Upper lobe of left lung (tissue), 4 donors: ENCODE measurements at regions not wholly inside any gene's neighbourhood (a gene's known extent, or its start where the extent isn't known, plus 50 kb on each side); places are given as distances from the start of the nearest gene placed in this dataset.

ENCODE experiments used
- CTCF ChIP-seq, 6 experiments: fragments of 450-650 bp in 4 of 6; fragments of 200-600 bp in 2 of 6; sonication (generic) in 2 of 6; IDR thresholded peaks; one replicate each; pipeline ENCODE4 v1.5.1; 2016 to 2019; ENCODE audit warnings: antibody characterized with exemption in 6 of 6
- EP300 ChIP-seq, 4 donors: sonication (generic); formaldehyde crosslinking; IDR thresholded peaks; one replicate each; pipeline ENCODE4 v1.5.1; 2017; ENCODE audit warnings: antibody characterized with exemption in 4 of 4, control low read depth in 2 of 4
- POLR2A ChIP-seq, 4 donors: fragments of 450-650 bp; IDR thresholded peaks; one replicate each; pipeline ENCODE4 v1.5.1; 2016 to 2017; ENCODE audit warnings: antibody characterized with exemption in 4 of 4, mild to moderate bottlenecking in 2 of 4
- POLR2AphosphoS5 ChIP-seq, 2 donors: sonication (generic); formaldehyde crosslinking; IDR thresholded peaks; one replicate each; pipeline ENCODE4 v1.5.1; 2017; ENCODE audit warnings: antibody characterized with exemption in 2 of 2

DNA sequence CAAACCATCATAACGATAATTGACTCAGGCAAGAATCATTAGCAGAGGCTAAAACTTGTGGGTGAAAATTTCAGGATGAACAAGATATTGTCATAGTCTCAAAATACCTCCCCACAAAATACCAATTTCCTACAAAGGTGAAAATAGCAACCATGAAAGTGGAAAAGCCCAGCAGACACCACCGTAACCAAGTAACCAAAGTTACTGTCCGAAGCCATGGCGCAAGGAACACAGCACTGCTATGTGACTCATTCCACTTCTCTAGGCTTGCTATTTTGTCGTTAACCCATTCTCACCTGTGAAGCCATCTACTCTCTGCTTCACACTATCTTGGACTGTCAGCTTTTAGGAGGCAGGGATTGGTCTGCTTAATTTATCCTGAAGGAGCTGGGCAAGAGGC is 113.8 kb upstream of the CACUL1 start:
- TF ChIP-seq CTCF (IDR thresholded peaks at IDR 0.05) (no peak), POLR2AphosphoS5 (IDR thresholded peaks at IDR 0.05) (no peak), POLR2A (IDR thresholded peaks at IDR 0.05) (no peak), EP300 (IDR thresholded peaks at IDR 0.05) (no peak)
